ENCODE measurements at regions not wholly inside any gene's neighbourhood (a gene's known extent, or its start where the extent isn't known, plus 50 kb on each side); places are given as distances from the start of the nearest gene placed in this dataset.
"Not testable (repeated sequence)": the region's sequence is repeated elsewhere in the genome, so short reads cannot be mapped to it uniquely, and the experiment has no call there.

DNA sequence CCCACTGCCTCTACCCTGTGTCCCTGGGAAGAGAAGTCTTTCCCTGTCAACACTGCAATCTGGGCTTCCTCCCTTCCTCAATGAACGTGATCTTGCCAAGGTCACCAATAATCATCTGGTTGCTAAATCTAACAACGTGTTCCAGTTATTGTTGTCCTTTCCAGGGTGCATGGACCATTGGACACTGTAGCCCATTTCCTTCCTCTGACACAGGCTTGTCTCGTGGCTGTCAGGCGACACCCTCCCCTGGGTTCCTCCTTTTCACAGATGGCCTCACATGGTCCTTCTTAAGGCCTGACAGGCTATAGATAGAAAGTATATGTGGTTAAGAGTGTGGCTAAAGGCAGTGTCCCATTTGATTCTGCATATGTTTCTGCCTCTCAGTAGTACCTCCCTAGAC lies 67.7 kb upstream of the STARD13 start:
- H3K27ac ChIP-seq (ENCODE audit: low read length) = no peak overlapping the region

GRCh38 chr13:33353646-33354045 lies 68.1 kb upstream of the STARD13 start:
- WGBS (ENCODE audit: insufficient coverage, insufficient read length) = no CpG with 5 or more reads among the region's 4 CpGs
- no peaks in the 10 kb centered on the region for H3K36me3 ChIP-seq (ENCODE audit: control insufficient read depth, insufficient read depth, low read length)
- no peak overlapping the region for H3K27ac ChIP-seq (ENCODE audit: low read length)
- no peak for DNase-seq (ENCODE audit: low read depth, low spot score)
- H3K4me3 ChIP-seq (ENCODE audit: low read length) = no peak overlapping the region
- peaks cover 5% of the 10 kb centered on the region for H3K27me3 ChIP-seq (ENCODE audit: control insufficient read depth, insufficient read depth, low read length)
- no peaks in the 10 kb centered on the region for H3K9me3 ChIP-seq (ENCODE audit: control insufficient read depth, insufficient read depth, low read length)
- no peaks in the 10 kb centered on the region for H3K4me1 ChIP-seq (ENCODE audit: control insufficient read depth, insufficient read depth, low read length)

More for the DNA sequence above, 67.7 kb upstream of the STARD13 start:
- Histone ChIP-seq H3K4me1 (ENCODE audit: control insufficient read depth, insufficient read depth, low read length) (no peaks in the 10 kb centered on the region), H3K36me3 (ENCODE audit: control insufficient read depth, insufficient read depth, low read length) (no peaks in the 10 kb centered on the region), H3K27me3 (ENCODE audit: control insufficient read depth, insufficient read depth, low read length) (peaks cover 5% of the 10 kb centered on the region), H3K4me3 (ENCODE audit: low read length) (no peak overlapping the region), H3K9me3 (ENCODE audit: control insufficient read depth, insufficient read depth, low read length) (no peaks in the 10 kb centered on the region)
- DNase-seq (ENCODE audit: low read depth, low spot score) = no peak
- no CpG with 5 or more reads among the region's 4 CpGs for WGBS (ENCODE audit: insufficient coverage, insufficient read length)

- no peak overlapping the region for H3K4me3 ChIP-seq (ENCODE audit: low read length)
- no peaks in the 10 kb centered on the region for H3K9me3 ChIP-seq (ENCODE audit: control insufficient read depth, insufficient read depth, low read length)
- no CpG with 5 or more reads among the region's 6 CpGs for WGBS (ENCODE audit: insufficient coverage, insufficient read length)
- H3K27ac ChIP-seq (ENCODE audit: low read length) = no peak overlapping the region
- H3K36me3 ChIP-seq (ENCODE audit: control insufficient read depth, insufficient read depth, low read length) = no peaks in the 10 kb centered on the region
- H3K4me1 ChIP-seq (ENCODE audit: control insufficient read depth, insufficient read depth, low read length) = no peaks in the 10 kb centered on the region
- no peak for DNase-seq (ENCODE audit: low read depth, low spot score)
- no peaks in the 10 kb centered on the region; the same call in 1 of the 2 replicates for H3K27me3 ChIP-seq (ENCODE audit: control insufficient read depth, insufficient read depth, low read length)
Measured at GRCh38 chr13:33355201-33355895, 69.8 kb upstream of the STARD13 start.

- H3K9me3 ChIP-seq (ENCODE audit: control insufficient read depth, insufficient read depth, low read length); H3K4me3 ChIP-seq (ENCODE audit: low read length); H3K4me1 ChIP-seq (ENCODE audit: control insufficient read depth, insufficient read depth, low read length); DNase-seq (ENCODE audit: low read depth, low spot score); H3K36me3 ChIP-seq (ENCODE audit: control insufficient read depth, insufficient read depth, low read length); H3K27ac ChIP-seq (ENCODE audit: low read length); H3K27me3 ChIP-seq (ENCODE audit: control insufficient read depth, insufficient read depth, low read length): not testable (repeated sequence)
- no CpG with 5 or more reads among the region's 17 CpGs for WGBS (ENCODE audit: insufficient coverage, insufficient read length)
Measured at GRCh38 chr13:33358076-33358475, 72.5 kb upstream of the STARD13 start.

- Histone ChIP-seq H3K27ac (ENCODE audit: low read length) (no peak overlapping the region), H3K4me3 (ENCODE audit: low read length) (no peak overlapping the region), H3K36me3 (ENCODE audit: control insufficient read depth, insufficient read depth, low read length) (no peaks in the 10 kb centered on the region), H3K9me3 (ENCODE audit: control insufficient read depth, insufficient read depth, low read length) (no peaks in the 10 kb centered on the region), H3K4me1 (ENCODE audit: control insufficient read depth, insufficient read depth, low read length) (no peaks in the 10 kb centered on the region), H3K27me3 (ENCODE audit: control insufficient read depth, insufficient read depth, low read length) (no peaks in the 10 kb centered on the region)
- no CpG with 5 or more reads among the region's 2 CpGs for WGBS (ENCODE audit: insufficient coverage, insufficient read length)
- no peak for DNase-seq (ENCODE audit: low read depth, low spot score)
Measured at GRCh38 chr13:33362986-33363727, 77.6 kb upstream of the STARD13 start.

- no peaks in the 10 kb centered on the region for H3K9me3 ChIP-seq (ENCODE audit: control insufficient read depth, insufficient read depth, low read length)
Measured at GRCh38 chr13:33364192-33364591, 78.6 kb upstream of the STARD13 start.

DNA sequence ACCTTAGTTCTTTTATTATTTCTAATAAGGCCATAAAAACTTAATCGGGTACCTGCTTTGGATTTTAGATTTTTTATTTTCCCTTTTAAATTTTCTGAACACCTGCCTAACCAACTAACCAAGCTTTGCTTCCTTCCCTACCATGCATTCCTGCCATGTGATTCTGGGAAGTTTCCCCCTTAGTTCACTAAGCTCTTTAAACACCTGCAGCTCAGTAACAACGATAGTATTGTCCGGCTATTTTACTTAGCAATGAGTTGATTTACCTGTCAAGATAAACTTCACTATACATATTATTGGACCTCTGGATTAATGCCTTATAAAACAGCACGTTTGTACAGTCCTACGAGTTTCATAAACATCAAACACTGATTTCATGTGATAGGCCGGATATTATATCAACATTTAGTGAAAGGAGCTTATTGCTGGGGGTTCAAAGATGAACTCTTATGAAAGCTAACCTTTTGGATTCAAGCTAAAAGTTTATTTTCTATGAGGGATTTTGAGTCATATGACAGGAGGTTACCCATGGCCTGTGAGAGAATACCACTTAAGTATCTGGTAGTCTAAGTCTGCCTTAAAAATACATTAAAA lies 81.0 kb upstream of the STARD13 start:
- Histone ChIP-seq H3K4me1 (ENCODE audit: control insufficient read depth, insufficient read depth, low read length) (no peaks in the 10 kb centered on the region), H3K4me3 (ENCODE audit: low read length) (no peak overlapping the region), H3K36me3 (ENCODE audit: control insufficient read depth, insufficient read depth, low read length) (no peaks in the 10 kb centered on the region), H3K27me3 (ENCODE audit: control insufficient read depth, insufficient read depth, low read length) (no peaks in the 10 kb centered on the region), H3K9me3 (ENCODE audit: control insufficient read depth, insufficient read depth, low read length) (no peaks in the 10 kb centered on the region), H3K27ac (ENCODE audit: low read length) (no peak overlapping the region)
- no CpG with 5 or more reads among the region's 6 CpGs for WGBS (ENCODE audit: insufficient coverage, insufficient read length)
- DNase-seq (ENCODE audit: low read depth, low spot score) = no peak

More at GRCh38 chr13:33364192-33364591, 78.6 kb upstream of the STARD13 start:
- DNase-seq (ENCODE audit: low read depth, low spot score) = no peak
- no peak overlapping the region for H3K27ac ChIP-seq (ENCODE audit: low read length)
- H3K36me3 ChIP-seq (ENCODE audit: control insufficient read depth, insufficient read depth, low read length) = no peaks in the 10 kb centered on the region
- 100% methylated on average over 4 of the region's 5 CpGs for WGBS (ENCODE audit: insufficient coverage, insufficient read length)
- H3K4me1 ChIP-seq (ENCODE audit: control insufficient read depth, insufficient read depth, low read length) = no peaks in the 10 kb centered on the region
- H3K27me3 ChIP-seq (ENCODE audit: control insufficient read depth, insufficient read depth, low read length) = no peaks in the 10 kb centered on the region
- no peak overlapping the region for H3K4me3 ChIP-seq (ENCODE audit: low read length)

DNA sequence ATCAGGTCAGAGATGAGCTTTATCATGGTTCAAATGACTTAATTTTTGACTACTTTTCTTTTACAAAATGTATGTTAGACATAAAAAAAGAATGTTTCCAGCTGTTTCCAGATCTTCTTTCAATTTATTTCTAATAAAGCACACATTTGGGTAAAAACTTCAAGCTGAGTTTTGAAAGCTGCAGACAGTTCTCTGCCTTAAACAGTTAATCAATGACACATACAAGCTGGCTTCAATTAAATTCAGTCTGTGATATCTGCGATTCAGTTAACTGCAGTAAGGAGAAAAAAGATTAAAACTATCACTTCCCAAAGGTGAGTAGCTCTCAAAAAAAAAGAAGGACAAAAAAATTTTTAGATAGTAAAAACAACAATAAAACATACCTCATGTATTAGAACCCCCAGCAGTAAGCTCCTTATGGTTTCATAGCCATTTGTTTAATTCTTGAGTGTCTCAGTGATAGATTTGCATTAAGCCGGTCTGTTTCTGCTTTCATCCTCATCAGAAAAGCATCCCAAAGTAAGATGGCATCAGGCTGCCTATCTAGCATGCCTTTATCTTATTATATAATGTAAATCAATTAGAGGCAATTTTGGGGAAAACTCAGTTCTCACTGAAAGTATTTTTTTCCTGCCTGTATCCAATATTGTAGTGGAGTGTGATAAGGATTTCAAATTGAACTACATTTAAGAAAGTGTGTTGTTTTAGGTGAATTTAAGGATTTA lies 81.8 kb upstream of the STARD13 start:
- no peak for DNase-seq (ENCODE audit: low read depth, low spot score)
- no peaks in the 10 kb centered on the region for H3K4me1 ChIP-seq (ENCODE audit: control insufficient read depth, insufficient read depth, low read length)
- H3K27me3 ChIP-seq (ENCODE audit: control insufficient read depth, insufficient read depth, low read length) = no peaks in the 10 kb centered on the region
- no peaks in the 10 kb centered on the region for H3K9me3 ChIP-seq (ENCODE audit: control insufficient read depth, insufficient read depth, low read length)
- no peak overlapping the region for H3K27ac ChIP-seq (ENCODE audit: low read length)
- H3K36me3 ChIP-seq (ENCODE audit: control insufficient read depth, insufficient read depth, low read length) = no peaks in the 10 kb centered on the region
- H3K4me3 ChIP-seq (ENCODE audit: low read length) = no peak overlapping the region
- WGBS (ENCODE audit: insufficient coverage, insufficient read length) = no CpG with 5 or more reads among the region's 2 CpGs

- H3K4me1 ChIP-seq (ENCODE audit: control insufficient read depth, insufficient read depth, low read length) = no peaks in the 10 kb centered on the region
Measured at GRCh38 chr13:33367926-33368325, 82.4 kb upstream of the STARD13 start.

GRCh38 chr13:33369073-33369472 lies 83.5 kb upstream of the STARD13 start:
- no peaks in the 10 kb centered on the region for H3K27me3 ChIP-seq (ENCODE audit: control insufficient read depth, insufficient read depth, low read length)
- no peak for DNase-seq (ENCODE audit: low read depth, low spot score)
- no peaks in the 10 kb centered on the region for H3K4me1 ChIP-seq (ENCODE audit: control insufficient read depth, insufficient read depth, low read length)
- H3K9me3 ChIP-seq (ENCODE audit: control insufficient read depth, insufficient read depth, low read length) = no peaks in the 10 kb centered on the region
- H3K27ac ChIP-seq (ENCODE audit: low read length) = no peak overlapping the region
- H3K4me3 ChIP-seq (ENCODE audit: low read length) = no peak overlapping the region
- no CpG with 5 or more reads among the region's 3 CpGs for WGBS (ENCODE audit: insufficient coverage, insufficient read length)
- H3K36me3 ChIP-seq (ENCODE audit: control insufficient read depth, insufficient read depth, low read length) = no peaks in the 10 kb centered on the region

More at GRCh38 chr13:33367926-33368325, 82.4 kb upstream of the STARD13 start:
- Histone ChIP-seq H3K9me3 (ENCODE audit: control insufficient read depth, insufficient read depth, low read length) (no peaks in the 10 kb centered on the region), H3K36me3 (ENCODE audit: control insufficient read depth, insufficient read depth, low read length) (no peaks in the 10 kb centered on the region), H3K4me3 (ENCODE audit: low read length) (no peak overlapping the region), H3K27ac (ENCODE audit: low read length) (no peak overlapping the region), H3K27me3 (ENCODE audit: control insufficient read depth, insufficient read depth, low read length) (no peaks in the 10 kb centered on the region)
- no peak for DNase-seq (ENCODE audit: low read depth, low spot score)
- no CpG with 5 or more reads among the region's 5 CpGs for WGBS (ENCODE audit: insufficient coverage, insufficient read length)
